K562 (cell line): ENCODE measurements at regions not wholly inside any gene's neighbourhood (a gene's known extent, or its start where the extent isn't known, plus 50 kb on each side); places are given as distances from the start of the nearest gene placed in this dataset.

Experiments
- ATAC-seq: fragments of 200-7000 bp; cut with Tn5 transposase; 3 replicates; pipeline ENCODE4 v1.9.1; 2020; ENCODE audit warnings: moderate library complexity
- BruUV-seq: library from RNA; stranded (reverse); fragments of 400-500 nt; replicated peaks from 2 replicates; lab custom pipeline; 2021; lab: Mats Ljungman, UMichigan
- CTCF ChIA-PET: fragments of 300-600 bp; formaldehyde crosslinking; extraction: SDS; loops from one replicate; lab custom pipeline; 2021; ENCODE audit warnings: low intra/inter-chr PET ratio; lab: Yijun Ruan, JAX
- POLR2A ChIA-PET: fragments of 300-600, 350-650 bp; sonication (Branson Sonifier 250); formaldehyde crosslinking; extraction: SDS; loops from one replicate; lab custom pipeline; 2021; ENCODE audit warnings: antibody characterized with exemption, inconsistent platforms; lab: Yijun Ruan, JAX
- DNase-seq, 4 experiments: peaks; one replicate each; pipeline versions ENCODE4 v3.0.0 to v3.0.0-alpha.2; 2011 to 2018; ENCODE audit warnings: low spot score in 3 of 4, mixed read lengths in 3 of 4; ENCODE audit errors: extremely low read depth in 1 of 4
- FAIRE-seq: peaks from 2 replicates; lab custom pipeline; 2011; peaks lifted over from hg19 to GRCh38; lab: Jason Lieb, UNC
- H2AFZ ChIP-seq: 2 replicates; pipeline ENCODE4 v1.6.0; 2011; ENCODE audit warnings: low read depth, low read length, control low read depth, inconsistent platforms
- H3K27ac ChIP-seq: fragments of 200-600 bp; 3 replicates; pipeline ENCODE4 v1.8.0; 2011; ENCODE audit warnings: low read depth, mild to moderate bottlenecking, control low read depth, inconsistent platforms, low read length, moderate library complexity, mixed read lengths; ENCODE audit errors: extremely low read depth
- H3K27me3 ChIP-seq, 2 experiments: fragments of 300-600 bp in 1 of 2; 2 replicates in 1 of 2; 3 replicates in 1 of 2; pipeline versions ENCODE4 v1.6.0 to v1.8.0; 2011; ENCODE audit warnings: inconsistent platforms in 2 of 2, low read length in 2 of 2, mild to moderate bottlenecking in 1 of 2, mixed read lengths in 1 of 2, moderate library complexity in 1 of 2; ENCODE audit not compliant: control insufficient read depth in 2 of 2, insufficient read depth in 2 of 2
- H3K36me3 ChIP-seq: fragments of 300-600 bp; 3 replicates; pipeline ENCODE4 v1.8.0; 2011; ENCODE audit warnings: mild to moderate bottlenecking, low read length, inconsistent platforms; ENCODE audit not compliant: control insufficient read depth, insufficient read depth
- H3K4me1 ChIP-seq, 2 experiments: fragments of 200-600 bp in 1 of 2; replicated peaks in 1 of 2; 2 replicates in 1 of 2; 3 replicates in 1 of 2; pipeline versions ENCODE4 v1.5.1 to v1.8.0; 2011; ENCODE audit warnings: inconsistent platforms in 2 of 2, low read length in 2 of 2, mild to moderate bottlenecking in 1 of 2, mixed read lengths in 1 of 2, moderate library complexity in 1 of 2; ENCODE audit not compliant: control insufficient read depth in 2 of 2, insufficient read depth in 2 of 2
- H3K4me2 ChIP-seq: 2 replicates; pipeline ENCODE4 v1.6.1; 2011; ENCODE audit warnings: low read length, control low read depth, inconsistent platforms, mixed read lengths; ENCODE audit not compliant: insufficient read depth
- H3K4me3 ChIP-seq: fragments of 200-600 bp; sonication (generic), shearing (Covaris generic); 2 replicates; pipeline ENCODE4 v1.5.1; 2016; ENCODE audit warnings: control low read depth, inconsistent platforms
- H3K79me2 ChIP-seq: fragments of 200-600 bp; 3 replicates; pipeline ENCODE4 v1.8.0; 2011; ENCODE audit warnings: low read length, inconsistent platforms; ENCODE audit not compliant: control insufficient read depth, insufficient read depth
- H3K9ac ChIP-seq, 2 experiments: 2 replicates each; pipeline versions ENCODE4 v1.6.0 to v1.6.1; 2011; ENCODE audit warnings: low read depth in 2 of 2, low read length in 2 of 2, control low read depth in 1 of 2, inconsistent platforms in 1 of 2, mild to moderate bottlenecking in 1 of 2, mixed read lengths in 1 of 2; ENCODE audit not compliant: insufficient read depth in 1 of 2
- H3K9me1 ChIP-seq: one replicate; pipeline ENCODE4 v1.6.0; 2011; ENCODE audit warnings: inconsistent platforms, mild to moderate bottlenecking, low read length, moderate library complexity; ENCODE audit not compliant: control insufficient read depth, insufficient read depth
- H3K9me3 ChIP-seq: replicated peaks from 2 replicates; pipeline ENCODE4 v1.5.1; 2011; ENCODE audit warnings: low read depth, low read length, inconsistent platforms; ENCODE audit not compliant: control insufficient read depth, insufficient read depth
- H4K20me1 ChIP-seq: replicated peaks from 2 replicates; pipeline ENCODE4 v1.6.1; 2011; ENCODE audit warnings: low read length, inconsistent platforms, mixed read lengths; ENCODE audit not compliant: control insufficient read depth, insufficient read depth
- CGGBP1 ChIP-seq: fragments of 250-450 bp; sonication (Bioruptor Pico); IDR thresholded peaks from 2 replicates; pipeline ENCODE4 v1.9.0; 2021; ENCODE audit warnings: mild to moderate bottlenecking
- DEAF1 ChIP-seq: fragments of 450-650 bp; formaldehyde crosslinking; IDR thresholded peaks from 2 replicates; pipeline ENCODE4 v1.4.0; 2020; ENCODE audit warnings: mild to moderate bottlenecking, moderate library complexity
- KLF10 ChIP-seq: fragments of 250-450 bp; sonication (Bioruptor Pico); IDR thresholded peaks from 2 replicates; pipeline ENCODE4 v1.6.1; 2021; ENCODE audit warnings: matching md5 sums
- NFYB ChIP-seq: IDR thresholded peaks from 2 replicates; pipeline ENCODE4 v1.6.1; 2011; ENCODE audit warnings: mild to moderate bottlenecking, moderate library complexity; ENCODE audit not compliant: insufficient read length; ENCODE audit errors: extremely low read depth
- POLR2G ChIP-seq: fragments of 200-400 bp; formaldehyde crosslinking; IDR thresholded peaks from 2 replicates; pipeline ENCODE4 v1.6.1; 2017; ENCODE audit warnings: low read depth, mild to moderate bottlenecking, antibody characterized with exemption, low read length, moderate library complexity
- SREBF1 ChIP-seq: fragments of 150-350 bp; IDR thresholded peaks from 2 replicates; pipeline ENCODE4 v1.6.1; 2014; ENCODE audit warnings: antibody characterized with exemption, low read depth, low read length, borderline replicate concordance
- STAT6 ChIP-seq: sonication (generic); formaldehyde crosslinking; IDR thresholded peaks from 2 replicates; pipeline ENCODE4 v1.8.1; 2023; ENCODE audit warnings: mild to moderate bottlenecking, missing genetic modification reagents
- TCF7 ChIP-seq: sonication (generic); IDR thresholded peaks from 2 replicates; pipeline ENCODE4 v1.6.1; 2016; ENCODE audit warnings: antibody characterized with exemption, borderline replicate concordance
- XRCC4 ChIP-seq: IDR thresholded peaks from one replicate; pipeline ENCODE4 v1.6.1; 2011; ENCODE audit not compliant: insufficient read depth, insufficient read length; ENCODE audit errors: extremely low read depth
- ZNF232 ChIP-seq: sonication (generic); formaldehyde crosslinking; IDR thresholded peaks from 2 replicates; pipeline ENCODE4 v1.8.0; 2022; ENCODE audit warnings: mild to moderate bottlenecking, missing genetic modification reagents
- ZNF3 ChIP-seq: fragments of 250-450 bp; sonication (Bioruptor Pico); IDR thresholded peaks from 2 replicates; pipeline ENCODE4 v1.5.0; 2021; ENCODE audit warnings: mild to moderate bottlenecking, moderate library complexity
- ZNF398 ChIP-seq: fragments of 250-450 bp; sonication (Bioruptor Pico); IDR thresholded peaks from 2 replicates; pipeline ENCODE4 v1.8.0; 2021; ENCODE audit warnings: moderate library complexity, mild to moderate bottlenecking, inconsistent platforms
- ZNF699 ChIP-seq: fragments of 250-450 bp; sonication (Bioruptor Pico); IDR thresholded peaks from 2 replicates; pipeline ENCODE4 v1.8.0; 2021; ENCODE audit warnings: mild to moderate bottlenecking, moderate library complexity; ENCODE audit not compliant: insufficient replicate concordance
- ZNF717 ChIP-seq: fragments of 250-450 bp; sonication (Bioruptor Pico); IDR thresholded peaks from 2 replicates; pipeline ENCODE4 v1.5.0; 2021
- WGBS: fragments of 100-300 bp; shearing (Covaris generic); methylation state at CpG from one replicate; pipeline ENCODE4 v1.1.6; 2016; ENCODE audit warnings: low coverage, mixed read lengths; ENCODE audit not compliant: insufficient coverage; ENCODE audit errors: missing lambda C conversion rate; 5-methylcytosine and 5-hydroxymethylcytosine counted together
- in situ Hi-C: fragments of 300-500 bp; cut with MboI; formaldehyde crosslinking; loops from 4 replicates; pipeline ENCODE4 v1.15.0; 2018; ENCODE audit warnings: inconsistent platforms, mixed read lengths
- intact Hi-C: fragments of 100-400 bp; cut with micrococcal nuclease; formaldehyde crosslinking; loops from 2 replicates; pipeline ENCODE4 v1.14.2; 2022

- Histone ChIP-seq H3K4me1 (no peaks in the 10 kb centered on the region), H3K9me1 (no peaks in the 10 kb centered on the region), H3K79me2 (no peaks in the 10 kb centered on the region), H3K9ac (no peak overlapping the region), H3K9me3 (no peaks in the 10 kb centered on the region), H3K4me3 (no peak overlapping the region), H2AFZ (no peak overlapping the region), H3K4me2 (no peak overlapping the region), H3K36me3 (no peaks in the 10 kb centered on the region), H4K20me1 (no peaks in the 10 kb centered on the region), H3K27me3 (no peaks in the 10 kb centered on the region), H3K27ac (no peak overlapping the region)
- ATAC-seq: no peak
- no peak for FAIRE-seq
- DNase-seq: no peak
- in situ Hi-C loops (no loop called here), intact Hi-C loops (no loop called here)
- CTCF ChIA-PET: no interaction called here
- 0% methylated on average over 3 of the region's 3 CpGs for WGBS
- TF ChIP-seq XRCC4 (no peak), ZNF699 (no peak), POLR2G (no peak), STAT6 (no peak), DEAF1 (no peak), ZNF717 (CRISPR knock-in tag) (no peak), ZNF232 (no peak), ZNF3 (CRISPR knock-in tag) (no peak), KLF10 (CRISPR knock-in tag) (no peak), ZNF398 (no peak), SREBF1 (no peak), CGGBP1 (CRISPR knock-in tag) (no peak), NFYB (no peak), TCF7 (no peak)
- no TSS peak for BruUV-seq
- POLR2A ChIA-PET: no interaction called here
Observed at GRCh38 chr9:8157683-8158324, 358.2 kb upstream of the DMAC1 start.
